IMR-90 (cell line): ENCODE measurements at regions not wholly inside any gene's neighbourhood (a gene's known extent, or its start where the extent isn't known, plus 50 kb on each side); places are given as distances from the start of the nearest gene placed in this dataset.
A peak's percentile ranks its signal among the peaks of the same experiment; 100 is the strongest.

Experiments used
- ATAC-seq: fragments of 200-7000 bp; cut with Tn5 transposase; 2 replicates; pipeline ENCODE4 v1.9.1; 2020; ENCODE audit warnings: low read depth, mild to moderate bottlenecking, moderate library complexity
- BruUV-seq: library from RNA; stranded (reverse); fragments of 400-500 nt; replicated peaks from 2 replicates; lab custom pipeline; 2021; lab: Mats Ljungman, UMichigan
- CTCF ChIA-PET: fragments of 300-600 bp; formaldehyde crosslinking; extraction: SDS; loops from one replicate; lab custom pipeline; 2021; ENCODE audit warnings: antibody characterized with exemption; lab: Yijun Ruan, JAX
- POLR2A ChIA-PET: fragments of 300-600 bp; sonication (Branson Sonifier 250); formaldehyde crosslinking; loops from one replicate; lab custom pipeline; 2022; ENCODE audit warnings: antibody characterized with exemption; ENCODE audit not compliant: unreplicated experiment; lab: Charles Lee
- DNase-seq: peaks from one replicate; pipeline ENCODE4 v3.0.0; 2013
- H2AFZ ChIP-seq: replicated peaks from 2 replicates; pipeline ENCODE3; 2013; ENCODE audit warnings: low read length, mild to moderate bottlenecking; ENCODE audit not compliant: poor library complexity
- H2AK5ac ChIP-seq: 2 replicates; pipeline ENCODE4 v1.6.1; 2013; ENCODE audit warnings: low read depth, low read length, inconsistent platforms
- H2AK9ac ChIP-seq: replicated peaks from 2 replicates; pipeline ENCODE3; 2013; ENCODE audit warnings: mild to moderate bottlenecking, low read depth, low read length, moderate library complexity; ENCODE audit not compliant: poor library complexity
- H2BK120ac ChIP-seq: 2 replicates; pipeline ENCODE4 v1.6.1; 2013; ENCODE audit warnings: low read depth, low read length, inconsistent platforms
- H2BK15ac ChIP-seq: 3 replicates; pipeline ENCODE4 v1.6.1; 2013; ENCODE audit warnings: low read depth, low read length, inconsistent platforms
- H2BK20ac ChIP-seq: 2 replicates; pipeline ENCODE4 v1.6.1; 2013; ENCODE audit warnings: low read depth, mild to moderate bottlenecking, inconsistent platforms, low read length, moderate library complexity
- H2BK5ac ChIP-seq: 2 replicates; pipeline ENCODE4 v1.6.1; 2013; ENCODE audit warnings: mild to moderate bottlenecking, low read depth, low read length, inconsistent platforms; ENCODE audit not compliant: poor library complexity, severe bottlenecking
- H3K14ac ChIP-seq: replicated peaks from 2 replicates; pipeline ENCODE4 v1.6.1; 2013; ENCODE audit warnings: low read depth, low read length, inconsistent platforms
- H3K18ac ChIP-seq: 2 replicates; pipeline ENCODE4 v1.6.1; 2013; ENCODE audit warnings: low read depth, low read length, control low read depth
- H3K23ac ChIP-seq: 2 replicates; pipeline ENCODE4 v1.6.1; 2013; ENCODE audit warnings: low read depth, low read length, inconsistent platforms
- H3K27ac ChIP-seq: 2 replicates; pipeline ENCODE4 v1.5.1; 2013; ENCODE audit warnings: mild to moderate bottlenecking, control low read depth, low read length; ENCODE audit not compliant: insufficient read depth
- H3K27me3 ChIP-seq: 2 replicates; pipeline ENCODE4 v1.6.1; 2013; ENCODE audit warnings: low read length; ENCODE audit not compliant: control insufficient read depth, insufficient read depth
- H3K36me3 ChIP-seq: 2 replicates; pipeline ENCODE4 v1.6.1; 2013; ENCODE audit warnings: low read length, mixed read lengths; ENCODE audit not compliant: control insufficient read depth, insufficient read depth
- H3K4ac ChIP-seq: 2 replicates; pipeline ENCODE4 v1.6.1; 2013; ENCODE audit warnings: low read depth, low read length, inconsistent platforms
- H3K4me1 ChIP-seq: 2 replicates; pipeline ENCODE4 v1.6.1; 2013; ENCODE audit warnings: low read length, mixed read lengths; ENCODE audit not compliant: control insufficient read depth, insufficient read depth
- H3K4me2 ChIP-seq: 2 replicates; pipeline ENCODE4 v1.6.1; 2013; ENCODE audit warnings: low read depth, mild to moderate bottlenecking, control low read depth, low read length, moderate library complexity
- H3K4me3 ChIP-seq: 2 replicates; pipeline ENCODE4 v1.5.1; 2013; ENCODE audit warnings: low read depth, mild to moderate bottlenecking, control low read depth, low read length, moderate library complexity; ENCODE audit not compliant: insufficient read depth
- H3K56ac ChIP-seq: 2 replicates; pipeline ENCODE4 v1.6.1; 2013; ENCODE audit warnings: low read length, inconsistent platforms; ENCODE audit not compliant: insufficient read depth; ENCODE audit errors: extremely low read depth
- H3K79me1 ChIP-seq, 2 experiments: 2 replicates each; pipeline ENCODE4 v1.6.1; 2013; ENCODE audit warnings: low read length in 2 of 2, inconsistent platforms in 1 of 2, low read depth in 1 of 2
- H3K9ac ChIP-seq: 2 replicates; pipeline ENCODE4 v1.6.1; 2013; ENCODE audit warnings: low read depth, low read length, control low read depth
- H3K9me1 ChIP-seq: 2 replicates; pipeline ENCODE4 v1.6.1; 2013; ENCODE audit warnings: low read length, inconsistent platforms; ENCODE audit not compliant: insufficient read depth
- H3K9me3 ChIP-seq: 2 replicates; pipeline ENCODE4 v1.6.1; 2013; ENCODE audit warnings: low read length; ENCODE audit not compliant: control insufficient read depth, insufficient read depth
- H4K20me1 ChIP-seq: 2 replicates; pipeline ENCODE4 v1.6.1; 2013; ENCODE audit warnings: low read length, inconsistent platforms; ENCODE audit not compliant: insufficient read depth
- H4K5ac ChIP-seq: 2 replicates; pipeline ENCODE4 v1.6.1; 2013; ENCODE audit warnings: mild to moderate bottlenecking, low read depth, low read length, control low read depth
- H4K8ac ChIP-seq, 2 experiments: 2 replicates each; pipeline ENCODE4 v1.6.1; 2013; ENCODE audit warnings: low read depth in 2 of 2, low read length in 2 of 2, control low read depth in 1 of 2, inconsistent platforms in 1 of 2
- H4K91ac ChIP-seq: 2 replicates; pipeline ENCODE4 v1.6.1; 2013; ENCODE audit warnings: low read depth, low read length, inconsistent platforms; ENCODE audit not compliant: insufficient read depth
- BHLHE40 ChIP-seq: fragments of 150-350 bp; IDR thresholded peaks from 2 replicates; pipeline ENCODE4 v1.6.1; 2016; ENCODE audit warnings: mild to moderate bottlenecking, low read depth, low read length
- CEBPB ChIP-seq: IDR thresholded peaks from 2 replicates; pipeline ENCODE4 v1.6.1; 2012; ENCODE audit warnings: low read depth, low read length, improper control_type of control experiment
- CHD1 ChIP-seq: IDR thresholded peaks from 2 replicates; pipeline ENCODE4 v1.6.1; 2012; ENCODE audit warnings: low read depth, low read length, improper control_type of control experiment
- CTCF ChIP-seq: conservative IDR thresholded peaks from 2 replicates; pipeline ENCODE4 v1.5.1; 2012; ENCODE audit warnings: mild to moderate bottlenecking, low read depth, low read length, improper control_type of control experiment
- FOS ChIP-seq: fragments of 150-350 bp; IDR thresholded peaks from 2 replicates; pipeline ENCODE4 v1.6.1; 2016; ENCODE audit warnings: low read depth, low read length
- MAFK ChIP-seq: IDR thresholded peaks from 2 replicates; pipeline ENCODE4 v1.6.1; 2012; ENCODE audit warnings: low read depth, low read length, improper control_type of control experiment
- MXI1 ChIP-seq: IDR thresholded peaks from 2 replicates; pipeline ENCODE4 v1.6.1; 2012; ENCODE audit warnings: low read depth, mild to moderate bottlenecking, low read length, moderate library complexity, borderline replicate concordance
- NFE2L2 ChIP-seq: fragments of 150-350 bp; IDR thresholded peaks from 2 replicates; pipeline ENCODE4 v1.6.1; 2016; ENCODE audit warnings: low read depth, mild to moderate bottlenecking, low read length
- POLR2A ChIP-seq: IDR thresholded peaks from 2 replicates; pipeline ENCODE4 v1.6.1; 2012; ENCODE audit warnings: mild to moderate bottlenecking, low read depth, low read length
- RCOR1 ChIP-seq: IDR thresholded peaks from 2 replicates; pipeline ENCODE4 v1.6.1; 2012; ENCODE audit warnings: mild to moderate bottlenecking, low read length, improper control_type of control experiment; ENCODE audit not compliant: insufficient replicate concordance
- SMC3 ChIP-seq: fragments of 150-350 bp; IDR thresholded peaks from 2 replicates; pipeline ENCODE4 v1.6.1; 2016; ENCODE audit warnings: low read depth, mild to moderate bottlenecking, antibody characterized with exemption, low read length, moderate library complexity
- USF2 ChIP-seq: fragments of 150-350 bp; IDR thresholded peaks from 2 replicates; pipeline ENCODE4 v1.6.1; 2017; ENCODE audit warnings: mild to moderate bottlenecking, antibody characterized with exemption, low read length, low read depth
- WGBS, 2 experiments: methylation state at CpG; one replicate each; pipeline versions ENCODE4 v1.1.5 to v1.1.7; 2013; ENCODE audit warnings: missing lambda C conversion rate in 2 of 2; ENCODE audit not compliant: insufficient read length in 1 of 2; ENCODE audit errors: extremely low coverage in 2 of 2; 5-methylcytosine and 5-hydroxymethylcytosine counted together
- dilution Hi-C: fragments of 300-500 bp; cut with HindIII; formaldehyde crosslinking; loops from one replicate; pipeline ENCODE4 v1.14.3; 2018; ENCODE audit warnings: low sequenced_read_pairs; ENCODE audit not compliant: unreplicated experiment
- in situ Hi-C: fragments of 300-500 bp; cut with MboI; formaldehyde crosslinking; loops from 3 replicates; pipeline ENCODE4 v1.14.3; 2019; ENCODE audit warnings: low sequenced_read_pairs, inconsistent platforms, mixed read lengths
- intact Hi-C: fragments of 100-400 bp; cut with micrococcal nuclease; formaldehyde crosslinking; loops from 2 replicates; pipeline ENCODE4 v1.10.0; 2022

- no TSS peak for BruUV-seq
- Histone ChIP-seq H3K9ac (no peak overlapping the region), H2AK9ac (no peak overlapping the region), H3K9me3 (no peaks in the 10 kb centered on the region), H2BK15ac (no peak overlapping the region), H4K5ac (no peak overlapping the region), H2AK5ac (no peak overlapping the region), H3K4me2 (no peak overlapping the region), H2AFZ (no peak overlapping the region), H3K27me3 (no peaks in the 10 kb centered on the region; the same call in 1 of the 2 replicates), H3K14ac (no peak overlapping the region), H2BK5ac (no peak overlapping the region), H3K27ac (no peak overlapping the region), H4K91ac (no peak overlapping the region), H3K4me1 (peaks cover 2% of the 10 kb centered on the region; the same call in 1 of the 2 replicates), H3K23ac (no peak overlapping the region), H4K20me1 (no peaks in the 10 kb centered on the region), H2BK120ac (no peak overlapping the region), H3K56ac (no peak overlapping the region), H3K9me1 (no peaks in the 10 kb centered on the region), H3K18ac (no peak overlapping the region), H2BK20ac (no peak overlapping the region), H3K36me3 (no peaks in the 10 kb centered on the region), H3K4ac (no peak overlapping the region), H3K79me1 (no peaks in the 10 kb centered on the region), H3K4me3 (no peak overlapping the region), H4K8ac (no peak overlapping the region)
- ChIA-PET CTCF (interaction anchor here (1.4 kb wide), 1 partner anchor 9 kb away, joined by 4 read pairs; no protein-coding TSS in a partner anchor), POLR2A (no interaction called here)
- peak; percentile 32; the same call in 1 of the 2 replicates for ATAC-seq
- dilution Hi-C loops, result no loop called here
- DNase-seq, result no peak
- WGBS, 2 experiments, result no CpG with 5 or more reads among the region's 11 CpGs
- TF ChIP-seq CEBPB (no peak), MXI1 (no peak), NFE2L2 (no peak), USF2 (no peak), POLR2A (no peak), RCOR1 (no peak), CTCF (no peak), CHD1 (no peak), FOS (no peak), MAFK (no peak), BHLHE40 (no peak), SMC3 (no peak)
- in situ Hi-C loops, result no loop called here
- intact Hi-C loops, result no loop called here
Measured at GRCh38 chr6:134863763-134864510, 86.0 kb downstream of the ALDH8A1 start.
